ENCODE measurements at regions not wholly inside any gene's neighbourhood (a gene's known extent, or its start where the extent isn't known, plus 50 kb on each side); places are given as distances from the start of the nearest gene placed in this dataset.

DNA sequence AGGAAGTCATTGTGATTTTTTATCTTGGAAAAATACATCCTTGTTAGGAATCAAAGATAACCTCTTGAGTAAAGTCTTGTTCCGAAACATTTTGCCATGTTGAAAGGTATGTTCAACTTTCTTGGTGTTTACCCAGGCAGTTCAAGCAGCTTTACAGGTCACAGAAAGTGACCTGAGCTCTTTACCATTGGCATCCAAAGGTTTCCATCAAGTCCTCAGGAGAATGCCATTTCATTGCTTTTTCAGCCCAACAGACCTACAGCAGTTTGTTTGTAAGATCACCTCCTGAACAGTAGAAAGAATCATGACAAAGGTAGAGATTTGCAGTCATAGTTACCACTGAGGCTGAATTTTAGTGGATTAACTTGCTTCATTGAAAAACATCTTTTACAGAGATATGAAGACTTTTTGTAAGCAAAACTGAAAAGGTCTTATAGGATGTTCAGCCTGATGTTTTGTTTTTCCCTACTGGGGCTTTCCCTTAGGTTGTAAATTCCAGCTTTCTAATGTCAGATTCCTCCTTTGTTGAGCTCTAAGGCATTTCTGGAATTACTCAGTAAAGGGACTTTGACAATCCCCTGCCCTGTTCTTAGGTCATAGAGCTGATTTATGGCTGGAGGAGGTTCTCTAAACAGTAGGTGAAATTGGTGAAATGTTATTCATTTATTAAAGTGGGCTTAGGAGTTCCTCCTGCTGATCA, 236.8 kb upstream of the RBMS1 start:
- Histone ChIP-seq H3K4me1 (ENCODE audit: insufficient read depth, insufficient read length) (no peaks in the 10 kb centered on the region), H3K27me3 (ENCODE audit: insufficient read depth, insufficient read length) (no peaks in the 10 kb centered on the region)

DNA sequence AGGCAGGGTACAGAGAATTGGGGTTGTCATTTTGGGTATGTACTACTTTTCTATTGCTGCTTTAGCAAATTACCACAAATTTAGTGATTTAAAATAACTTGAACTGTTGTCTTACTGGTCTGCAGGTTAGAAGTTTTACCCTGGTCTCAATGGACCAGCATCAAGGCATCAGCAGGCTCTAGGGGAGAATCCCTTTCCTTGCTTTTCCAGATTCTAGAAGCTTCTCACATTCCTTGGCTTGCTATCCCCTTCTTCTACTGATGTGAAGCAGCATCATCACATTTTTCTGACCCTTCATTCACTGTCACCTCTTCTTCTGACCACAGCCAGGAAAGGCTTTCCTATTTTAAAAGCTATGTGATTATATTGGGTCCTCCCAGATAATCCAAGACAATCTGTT, 237.8 kb upstream of the RBMS1 start:
- Histone ChIP-seq H3K4me1 (ENCODE audit: insufficient read depth, insufficient read length) (no peaks in the 10 kb centered on the region), H3K9me3 (ENCODE audit: insufficient read depth, low read length) (no peaks in the 10 kb centered on the region), H3K4me3 (ENCODE audit: insufficient read length, low read depth) (no peak overlapping the region), H3K27me3 (ENCODE audit: insufficient read depth, insufficient read length) (no peaks in the 10 kb centered on the region), H3K36me3 (ENCODE audit: insufficient read depth, insufficient read length, low read length) (no peaks in the 10 kb centered on the region), H3K9ac (ENCODE audit: insufficient read length, low read depth) (no peak overlapping the region)
- no peak for TF ChIP-seq ZNF274 (IDR thresholded peaks at IDR 0.05; ENCODE audit: low read depth, low read length)
- DNase-seq (ENCODE audit: low read depth, low spot score): no peak

More for the DNA sequence above, 236.8 kb upstream of the RBMS1 start:
- no peaks in the 10 kb centered on the region for H3K36me3 ChIP-seq (ENCODE audit: insufficient read depth, insufficient read length, low read length)
- TF ChIP-seq YY1 (IDR thresholded peaks at IDR 0.05; ENCODE audit: insufficient read depth, insufficient read length): no peak
- TF ChIP-seq SUZ12 (IDR thresholded peaks at IDR 0.05; ENCODE audit: extremely low read depth, insufficient read depth, insufficient read length): no peak
- TF ChIP-seq ZNF274 (IDR thresholded peaks at IDR 0.05; ENCODE audit: low read depth, low read length): no peak
- no peak overlapping the region for H3K4me3 ChIP-seq (ENCODE audit: insufficient read length, low read depth)
- no peak for DNase-seq (ENCODE audit: low read depth, low spot score)
- H3K9me3 ChIP-seq (ENCODE audit: insufficient read depth, low read length): no peaks in the 10 kb centered on the region
- H3K9ac ChIP-seq (ENCODE audit: insufficient read length, low read depth): no peak overlapping the region

DNA sequence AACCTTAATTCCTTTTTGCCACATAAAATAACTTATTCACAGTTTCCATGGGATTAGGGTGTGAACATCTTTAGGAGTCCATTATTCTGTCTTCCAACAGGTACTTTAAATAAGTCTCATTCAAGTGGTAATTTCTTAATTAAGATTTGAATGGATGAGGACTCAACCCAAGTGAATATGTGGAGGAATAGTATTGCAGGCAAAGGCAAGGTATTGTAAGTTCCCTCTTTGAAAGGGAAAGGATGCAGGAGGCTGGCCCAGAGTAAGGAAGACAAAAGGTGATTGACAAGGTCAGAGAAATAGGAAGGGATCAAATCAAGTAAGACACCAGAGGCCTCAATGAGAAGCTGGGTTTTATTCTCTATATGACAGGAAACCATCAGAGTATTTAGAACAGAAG, 238.2 kb upstream of the RBMS1 start:
- Histone ChIP-seq H3K9me3 (ENCODE audit: insufficient read depth, low read length) (no peaks in the 10 kb centered on the region), H3K27me3 (ENCODE audit: insufficient read depth, insufficient read length) (no peaks in the 10 kb centered on the region), H3K4me3 (ENCODE audit: insufficient read length, low read depth) (no peak overlapping the region), H3K4me1 (ENCODE audit: insufficient read depth, insufficient read length) (no peaks in the 10 kb centered on the region), H3K36me3 (ENCODE audit: insufficient read depth, insufficient read length, low read length) (no peaks in the 10 kb centered on the region), H3K9ac (ENCODE audit: insufficient read length, low read depth) (no peak overlapping the region)
- TF ChIP-seq SUZ12 (IDR thresholded peaks at IDR 0.05; ENCODE audit: extremely low read depth, insufficient read depth, insufficient read length): no peak
- no peak for TF ChIP-seq ZNF274 (IDR thresholded peaks at IDR 0.05; ENCODE audit: low read depth, low read length)
- no peak for TF ChIP-seq YY1 (IDR thresholded peaks at IDR 0.05; ENCODE audit: insufficient read depth, insufficient read length)
- peak; percentile 56 for DNase-seq (ENCODE audit: low read depth, low spot score)

- Histone ChIP-seq H3K9me3 (ENCODE audit: insufficient read depth, low read length) (no peaks in the 10 kb centered on the region), H3K36me3 (ENCODE audit: insufficient read depth, insufficient read length, low read length) (no peaks in the 10 kb centered on the region), H3K4me3 (ENCODE audit: insufficient read length, low read depth) (no peak overlapping the region), H3K27me3 (ENCODE audit: insufficient read depth, insufficient read length) (no peaks in the 10 kb centered on the region), H3K9ac (ENCODE audit: insufficient read length, low read depth) (no peak overlapping the region), H3K4me1 (ENCODE audit: insufficient read depth, insufficient read length) (no peaks in the 10 kb centered on the region)
- DNase-seq (ENCODE audit: low read depth, low spot score): no peak
- TF ChIP-seq YY1 (IDR thresholded peaks at IDR 0.05; ENCODE audit: insufficient read depth, insufficient read length) (no peak), ZNF274 (IDR thresholded peaks at IDR 0.05; ENCODE audit: low read depth, low read length) (no peak), SUZ12 (IDR thresholded peaks at IDR 0.05; ENCODE audit: extremely low read depth, insufficient read depth, insufficient read length) (no peak)
Observed at GRCh38 chr2:160735696-160736095, 242.1 kb upstream of the RBMS1 start.

GRCh38 chr2:160736148-160737028, 242.8 kb upstream of the RBMS1 start:
- TF ChIP-seq ZNF274 (IDR thresholded peaks at IDR 0.05; ENCODE audit: low read depth, low read length) (no peak), YY1 (IDR thresholded peaks at IDR 0.05; ENCODE audit: insufficient read depth, insufficient read length) (no peak), SUZ12 (IDR thresholded peaks at IDR 0.05; ENCODE audit: extremely low read depth, insufficient read depth, insufficient read length) (no peak)
- Histone ChIP-seq H3K27me3 (ENCODE audit: insufficient read depth, insufficient read length) (no peaks in the 10 kb centered on the region), H3K4me3 (ENCODE audit: insufficient read length, low read depth) (no peak overlapping the region), H3K9ac (ENCODE audit: insufficient read length, low read depth) (no peak overlapping the region), H3K9me3 (ENCODE audit: insufficient read depth, low read length) (no peaks in the 10 kb centered on the region), H3K4me1 (ENCODE audit: insufficient read depth, insufficient read length) (no peaks in the 10 kb centered on the region), H3K36me3 (ENCODE audit: insufficient read depth, insufficient read length, low read length) (no peaks in the 10 kb centered on the region)
- no peak for DNase-seq (ENCODE audit: low read depth, low spot score)

- Histone ChIP-seq H3K36me3 (ENCODE audit: insufficient read depth, insufficient read length, low read length) (no peaks in the 10 kb centered on the region), H3K9me3 (ENCODE audit: insufficient read depth, low read length) (no peaks in the 10 kb centered on the region), H3K9ac (ENCODE audit: insufficient read length, low read depth) (no peak overlapping the region), H3K27me3 (ENCODE audit: insufficient read depth, insufficient read length) (no peaks in the 10 kb centered on the region), H3K4me1 (ENCODE audit: insufficient read depth, insufficient read length) (no peaks in the 10 kb centered on the region), H3K4me3 (ENCODE audit: insufficient read length, low read depth) (no peak overlapping the region)
- DNase-seq (ENCODE audit: low read depth, low spot score): no peak
- TF ChIP-seq ZNF274 (IDR thresholded peaks at IDR 0.05; ENCODE audit: low read depth, low read length) (no peak), YY1 (IDR thresholded peaks at IDR 0.05; ENCODE audit: insufficient read depth, insufficient read length) (no peak), SUZ12 (IDR thresholded peaks at IDR 0.05; ENCODE audit: extremely low read depth, insufficient read depth, insufficient read length) (no peak)
Observed at GRCh38 chr2:160737247-160737646, 243.6 kb upstream of the RBMS1 start.

DNA sequence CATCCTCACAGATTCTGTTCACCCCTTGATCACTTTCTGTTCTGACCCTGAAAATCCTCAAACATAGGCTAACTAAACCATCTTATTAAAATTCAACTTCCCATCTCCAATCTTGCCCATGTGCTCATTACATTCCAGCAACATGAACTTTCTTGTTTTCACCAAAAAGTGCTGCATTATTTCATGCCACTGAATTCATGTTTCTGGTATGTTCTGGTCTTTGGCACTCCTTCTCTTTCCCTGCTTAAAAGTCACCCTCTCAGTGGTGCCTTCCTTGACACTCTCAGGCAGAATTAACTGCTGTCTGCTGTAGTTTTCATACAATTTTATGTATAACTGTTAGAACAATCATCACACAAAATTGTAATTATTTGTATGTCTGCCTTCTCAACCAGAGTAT, 247.7 kb upstream of the RBMS1 start:
- H3K4me1 ChIP-seq (ENCODE audit: insufficient read depth, insufficient read length): no peaks in the 10 kb centered on the region
- TF ChIP-seq ZNF274 (IDR thresholded peaks at IDR 0.05; ENCODE audit: low read depth, low read length) (no peak), SUZ12 (IDR thresholded peaks at IDR 0.05; ENCODE audit: extremely low read depth, insufficient read depth, insufficient read length) (no peak), YY1 (IDR thresholded peaks at IDR 0.05; ENCODE audit: insufficient read depth, insufficient read length) (no peak)
- H3K27me3 ChIP-seq (ENCODE audit: insufficient read depth, insufficient read length): no peaks in the 10 kb centered on the region
- H3K36me3 ChIP-seq (ENCODE audit: insufficient read depth, insufficient read length, low read length): no peaks in the 10 kb centered on the region
- no peak overlapping the region for H3K4me3 ChIP-seq (ENCODE audit: insufficient read length, low read depth)
- H3K9ac ChIP-seq (ENCODE audit: insufficient read length, low read depth): no peak overlapping the region
- DNase-seq (ENCODE audit: low read depth, low spot score): no peak
- H3K9me3 ChIP-seq (ENCODE audit: insufficient read depth, low read length): no peaks in the 10 kb centered on the region
